Keratinocyte (primary cell): ENCODE measurements at regions not wholly inside any gene's neighbourhood (a gene's known extent, or its start where the extent isn't known, plus 50 kb on each side); places are given as distances from the start of the nearest gene placed in this dataset.

Experiments
- EZH2 ChIP-seq: IDR thresholded peaks from one replicate; pipeline ENCODE4 v1.6.1; 2012; ENCODE audit warnings: inconsistent platforms, mild to moderate bottlenecking, low read length, moderate library complexity
- TF ChIP-seq, protein P1 (sequence below), 3 experiments: IDR thresholded peaks in 1 of 3; conservative IDR thresholded peaks in 1 of 3; optimal IDR thresholded peaks in 1 of 3; 2 replicates in 2 of 3; 3 replicates in 1 of 3; pipeline versions ENCODE3 to v1.5.1; 2011; ENCODE audit warnings: low read length in 3 of 3, mild to moderate bottlenecking in 3 of 3, moderate library complexity in 2 of 3, control low read depth in 1 of 3, inconsistent platforms in 1 of 3; ENCODE audit not compliant: insufficient read depth in 2 of 3; ENCODE audit errors: extremely low read depth in 1 of 3

DNA sequence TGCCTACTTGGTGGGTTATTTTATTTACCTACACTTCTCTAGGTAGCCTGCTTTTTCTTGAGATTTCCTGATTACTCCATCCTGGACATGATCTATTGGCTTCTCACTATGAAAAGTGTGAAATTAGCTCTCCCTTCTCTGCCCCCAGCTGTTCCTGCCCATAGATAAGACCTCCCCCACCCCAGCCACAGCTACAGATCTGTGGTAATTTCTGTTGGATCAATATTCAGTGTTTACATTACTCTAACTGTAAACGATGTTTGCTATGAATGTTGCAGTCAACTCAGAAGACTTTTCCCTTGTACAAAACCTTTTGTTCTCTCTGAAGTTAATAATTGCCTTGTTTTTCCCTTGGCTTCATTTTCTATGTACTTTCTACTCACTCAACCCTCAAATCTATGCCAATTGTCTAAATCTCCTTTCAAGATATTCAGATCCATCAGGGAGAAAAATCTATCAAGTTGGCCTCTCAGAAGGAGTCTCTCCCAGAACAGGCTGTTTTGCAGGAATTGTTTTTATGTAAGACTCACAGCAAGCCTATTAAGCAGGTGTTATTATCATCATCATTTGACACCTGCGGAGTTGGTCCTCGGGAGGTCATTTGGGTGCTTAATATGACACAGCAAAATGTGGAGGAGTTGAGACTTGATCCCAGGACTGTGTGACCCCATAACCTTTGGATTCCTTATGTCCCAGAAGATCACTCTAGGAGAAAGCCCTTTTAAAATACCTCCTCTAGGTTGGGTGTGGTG lies 227.4 kb downstream of the SUDS3 start:
- TF ChIP-seq, protein P1, sequence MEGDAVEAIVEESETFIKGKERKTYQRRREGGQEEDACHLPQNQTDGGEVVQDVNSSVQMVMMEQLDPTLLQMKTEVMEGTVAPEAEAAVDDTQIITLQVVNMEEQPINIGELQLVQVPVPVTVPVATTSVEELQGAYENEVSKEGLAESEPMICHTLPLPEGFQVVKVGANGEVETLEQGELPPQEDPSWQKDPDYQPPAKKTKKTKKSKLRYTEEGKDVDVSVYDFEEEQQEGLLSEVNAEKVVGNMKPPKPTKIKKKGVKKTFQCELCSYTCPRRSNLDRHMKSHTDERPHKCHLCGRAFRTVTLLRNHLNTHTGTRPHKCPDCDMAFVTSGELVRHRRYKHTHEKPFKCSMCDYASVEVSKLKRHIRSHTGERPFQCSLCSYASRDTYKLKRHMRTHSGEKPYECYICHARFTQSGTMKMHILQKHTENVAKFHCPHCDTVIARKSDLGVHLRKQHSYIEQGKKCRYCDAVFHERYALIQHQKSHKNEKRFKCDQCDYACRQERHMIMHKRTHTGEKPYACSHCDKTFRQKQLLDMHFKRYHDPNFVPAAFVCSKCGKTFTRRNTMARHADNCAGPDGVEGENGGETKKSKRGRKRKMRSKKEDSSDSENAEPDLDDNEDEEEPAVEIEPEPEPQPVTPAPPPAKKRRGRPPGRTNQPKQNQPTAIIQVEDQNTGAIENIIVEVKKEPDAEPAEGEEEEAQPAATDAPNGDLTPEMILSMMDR (optimal IDR thresholded peaks at IDR 0.05 in 1 of 3, IDR thresholded peaks at IDR 0.05 in 1 of 3, conservative IDR thresholded peaks at IDR 0.05 in 1 of 3; ENCODE audit: extremely low read depth in 1 of 3, insufficient read depth in 2 of 3, low read length in 3 of 3), result no peak
- no peak for TF ChIP-seq EZH2
